Psoas muscle (tissue), 7 donors: ENCODE measurements at regions not wholly inside any gene's neighbourhood (a gene's known extent, or its start where the extent isn't known, plus 50 kb on each side); places are given as distances from the start of the nearest gene placed in this dataset.

ENCODE experiments used
- ATAC-seq, 4 donors: fragments of 200-7000 bp; cut with Tn5 transposase; one replicate each; pipeline ENCODE4 v1.9.1; 2020; ENCODE audit warnings: moderate library complexity in 3 of 4, mild to moderate bottlenecking in 2 of 4
- DNase-seq, 2 donors: peaks; one replicate each; pipeline ENCODE4 v3.0.0-alpha.2; 2020
- H3K27ac ChIP-seq: fragments of 200-600 bp; one replicate; pipeline ENCODE4 v1.8.0; 2022
- H3K27me3 ChIP-seq, 3 donors: fragments of 200-600 bp in 1 of 3; one replicate each; pipeline versions ENCODE4 v1.6.1 to v1.8.0; 2013 to 2022; ENCODE audit warnings: low read length in 2 of 3, mild to moderate bottlenecking in 2 of 3, moderate library complexity in 1 of 3; ENCODE audit not compliant: insufficient read depth in 3 of 3
- H3K36me3 ChIP-seq, 2 donors: fragments of 200-600 bp in 1 of 2; one replicate each; pipeline versions ENCODE4 v1.6.1 to v1.8.0; 2013 to 2022; ENCODE audit warnings: low read depth in 1 of 2, mild to moderate bottlenecking in 1 of 2, moderate library complexity in 1 of 2; ENCODE audit not compliant: insufficient read depth in 1 of 2
- H3K4me1 ChIP-seq: fragments of 200-600 bp; one replicate; pipeline ENCODE4 v1.8.0; 2022
- H3K4me3 ChIP-seq: fragments of 200-600 bp; one replicate; pipeline ENCODE4 v1.8.0; 2022; ENCODE audit warnings: mild to moderate bottlenecking
- H3K9me3 ChIP-seq: fragments of 200-600 bp; one replicate; pipeline ENCODE4 v1.8.0; 2022
- CTCF ChIP-seq: fragments of 200-600 bp; IDR thresholded peaks from one replicate; pipeline ENCODE4 v1.8.0; 2022; ENCODE audit warnings: antibody characterized with exemption
- WGBS, 3 donors: extraction: QIAGEN DNeasy Blood & Tissue Kit; methylation state at CpG; one replicate each; pipeline versions ENCODE4 v1.1.6 to v1.1.7; 2013; 5-methylcytosine and 5-hydroxymethylcytosine counted together
- intact Hi-C, 2 donors: fragments of 100-400 bp; cut with DNase I; formaldehyde crosslinking; loops; one replicate each; pipeline versions ENCODE4 v1.11.0 to v1.14.2; 2022
- donor health status: healthy with polysubstance abuse.
- donor health status: DM: no; HTN: no; CAD: no; lungs with moderate emphysema.
- donor health status: Bipolar disorder and iron deficiency.
- donor health status: healthy.
- donor health status: DM: yes; HTN: yes; CAD: no.
- donor health status: DM: no; HTN: no; CAD: no.
- donor health status: DM: yes; HTN: yes; CAD: no.

DNA sequence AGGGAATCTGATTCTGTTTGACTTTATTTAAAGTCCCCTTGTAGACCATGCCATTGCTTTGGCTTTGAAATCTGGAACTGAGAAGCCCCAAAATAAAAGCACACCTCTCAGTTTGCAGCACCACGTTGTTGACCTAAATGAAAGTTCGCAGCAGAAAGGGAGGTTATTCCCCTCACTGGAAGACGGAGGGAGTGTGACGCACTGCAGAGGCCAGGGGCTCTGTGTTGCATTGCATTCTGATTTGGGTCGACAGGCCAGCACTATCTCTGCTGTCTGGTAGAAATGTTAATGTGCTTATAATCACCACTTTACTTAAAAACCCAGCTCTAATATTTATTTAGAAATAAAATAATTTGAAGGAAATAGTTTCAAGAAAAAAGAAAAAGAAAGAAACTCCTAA, 675.2 kb upstream of the NR5A2 start:
- ATAC-seq, result no peak
- Histone ChIP-seq H3K36me3 (no peaks in the 10 kb centered on the region), H3K27ac (no peak overlapping the region), H3K4me1 (no peaks in the 10 kb centered on the region), H3K27me3 (no peaks in the 10 kb centered on the region), H3K9me3 (no peaks in the 10 kb centered on the region), H3K4me3 (no peak overlapping the region)
- intact Hi-C loops, result no loop called here
- no peak for TF ChIP-seq CTCF
- 39 to 45% (median 43%) methylated on average over 5 of the region's 5 CpGs for WGBS, 3 donors
- DNase-seq, result no peak

GRCh38 chr1:199353906-199354305, 673.6 kb upstream of the NR5A2 start:
- no peak for ATAC-seq
- no peak for TF ChIP-seq CTCF
- intact Hi-C loops, result no loop called here

DNA sequence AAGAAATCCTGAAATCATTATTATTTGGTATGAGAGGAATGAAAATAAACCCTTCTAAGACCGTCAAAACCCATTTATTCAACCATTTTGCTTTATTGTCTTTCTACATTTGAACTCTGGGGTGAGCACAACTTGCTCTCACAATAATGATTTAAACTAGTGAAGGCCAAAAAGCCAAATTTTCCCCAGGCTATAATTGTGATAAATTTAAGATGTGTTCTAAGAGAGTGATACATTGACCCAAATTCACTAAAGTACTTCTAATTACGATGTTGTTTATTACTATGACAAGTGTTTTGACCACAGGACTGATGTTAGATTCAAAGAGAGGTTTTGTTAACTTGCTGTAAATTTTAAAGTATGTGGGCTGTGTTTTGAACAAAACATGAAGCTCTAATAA, 670.9 kb upstream of the NR5A2 start:
- Histone ChIP-seq H3K36me3 (no peaks in the 10 kb centered on the region), H3K4me3 (no peak overlapping the region), H3K4me1 (no peaks in the 10 kb centered on the region), H3K27ac (no peak overlapping the region), H3K9me3 (no peaks in the 10 kb centered on the region), H3K27me3 (no peaks in the 10 kb centered on the region)
- no peak for DNase-seq
- no peak for ATAC-seq
- WGBS, 3 donors, result 65 to 70% (median 68%) methylated on average over 2 of the region's 2 CpGs
- no peak for TF ChIP-seq CTCF
- intact Hi-C loops, result no loop called here

More at GRCh38 chr1:199353906-199354305, 673.6 kb upstream of the NR5A2 start:
- Histone ChIP-seq H3K27me3 (no peaks in the 10 kb centered on the region), H3K36me3 (no peaks in the 10 kb centered on the region), H3K9me3 (no peaks in the 10 kb centered on the region), H3K4me1 (no peaks in the 10 kb centered on the region), H3K27ac (no peak overlapping the region), H3K4me3 (no peak overlapping the region)
- WGBS, 3 donors, result 63 to 80% (median 75%) methylated on average over 2 of the region's 2 CpGs
- no peak for DNase-seq

GRCh38 chr1:199357599-199357998, 669.9 kb upstream of the NR5A2 start:
- Histone ChIP-seq H3K9me3 (no peaks in the 10 kb centered on the region), H3K27me3 (no peaks in the 10 kb centered on the region), H3K36me3 (no peaks in the 10 kb centered on the region), H3K27ac (no peak overlapping the region), H3K4me3 (no peak overlapping the region), H3K4me1 (no peaks in the 10 kb centered on the region)
- TF ChIP-seq CTCF, result no peak
- ATAC-seq (no peak), DNase-seq (no peak)
- WGBS, 3 donors, result 63 to 79% (median 67%) methylated on average over 3 of the region's 3 CpGs
- intact Hi-C loops, result no loop called here

GRCh38 chr1:199362996-199363395, 664.5 kb upstream of the NR5A2 start:
- H3K27ac ChIP-seq, result no peak overlapping the region
- no peaks in the 10 kb centered on the region for H3K4me1 ChIP-seq
- ATAC-seq (no peak), DNase-seq (no peak)
- no peaks in the 10 kb centered on the region for H3K27me3 ChIP-seq
- 95 to 98% (median 96%) methylated on average over 1 of the region's 1 CpG for WGBS, 3 donors
- no peaks in the 10 kb centered on the region for H3K9me3 ChIP-seq
- no peak overlapping the region for H3K4me3 ChIP-seq
- TF ChIP-seq CTCF, result no peak
- H3K36me3 ChIP-seq, result no peaks in the 10 kb centered on the region
- intact Hi-C loops, result no loop called here
